ENCODE measurements at regions not wholly inside any gene's neighbourhood (a gene's known extent, or its start where the extent isn't known, plus 50 kb on each side); places are given as distances from the start of the nearest gene placed in this dataset.

DNA sequence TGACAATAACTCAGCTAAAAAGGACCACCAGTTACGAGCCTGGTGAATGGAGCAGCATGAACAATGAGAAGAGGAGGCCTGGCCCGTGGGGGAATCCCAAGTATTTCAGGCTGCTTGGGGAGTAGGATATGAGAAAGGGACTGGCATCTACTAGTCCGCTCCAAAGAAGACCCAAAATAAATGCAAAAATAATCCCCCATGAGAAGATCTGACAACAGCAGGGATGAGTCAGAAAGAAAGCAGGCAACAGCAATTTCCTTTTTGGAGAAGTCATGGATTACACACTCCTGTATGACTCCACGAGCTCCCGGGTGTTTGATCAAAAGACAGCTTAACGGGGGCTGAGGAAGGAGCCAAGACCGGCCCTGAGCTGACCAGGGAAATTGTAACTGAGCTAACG, 111.4 kb downstream of the SOX11 start:
- TF ChIP-seq, protein P1, sequence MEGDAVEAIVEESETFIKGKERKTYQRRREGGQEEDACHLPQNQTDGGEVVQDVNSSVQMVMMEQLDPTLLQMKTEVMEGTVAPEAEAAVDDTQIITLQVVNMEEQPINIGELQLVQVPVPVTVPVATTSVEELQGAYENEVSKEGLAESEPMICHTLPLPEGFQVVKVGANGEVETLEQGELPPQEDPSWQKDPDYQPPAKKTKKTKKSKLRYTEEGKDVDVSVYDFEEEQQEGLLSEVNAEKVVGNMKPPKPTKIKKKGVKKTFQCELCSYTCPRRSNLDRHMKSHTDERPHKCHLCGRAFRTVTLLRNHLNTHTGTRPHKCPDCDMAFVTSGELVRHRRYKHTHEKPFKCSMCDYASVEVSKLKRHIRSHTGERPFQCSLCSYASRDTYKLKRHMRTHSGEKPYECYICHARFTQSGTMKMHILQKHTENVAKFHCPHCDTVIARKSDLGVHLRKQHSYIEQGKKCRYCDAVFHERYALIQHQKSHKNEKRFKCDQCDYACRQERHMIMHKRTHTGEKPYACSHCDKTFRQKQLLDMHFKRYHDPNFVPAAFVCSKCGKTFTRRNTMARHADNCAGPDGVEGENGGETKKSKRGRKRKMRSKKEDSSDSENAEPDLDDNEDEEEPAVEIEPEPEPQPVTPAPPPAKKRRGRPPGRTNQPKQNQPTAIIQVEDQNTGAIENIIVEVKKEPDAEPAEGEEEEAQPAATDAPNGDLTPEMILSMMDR (IDR thresholded peaks at IDR 0.05 in 8 of 11, conservative IDR thresholded peaks at IDR 0.05 in 3 of 11): no peak
- no peak for TF ChIP-seq POLR2AphosphoS5 (IDR thresholded peaks at IDR 0.05)
- TF ChIP-seq POLR2A (IDR thresholded peaks at IDR 0.05): no peak

All from spleen (tissue), 7 donors.